K562 (cell line): ENCODE measurements at regions not wholly inside any gene's neighbourhood (a gene's known extent, or its start where the extent isn't known, plus 50 kb on each side); places are given as distances from the start of the nearest gene placed in this dataset.

Experiments
- ATAC-seq: fragments of 200-7000 bp; cut with Tn5 transposase; 3 replicates; pipeline ENCODE4 v1.9.1; 2020; ENCODE audit warnings: moderate library complexity
- BruUV-seq: library from RNA; stranded (reverse); fragments of 400-500 nt; replicated peaks from 2 replicates; lab custom pipeline; 2021; lab: Mats Ljungman, UMichigan
- CTCF ChIA-PET: fragments of 300-600 bp; formaldehyde crosslinking; extraction: SDS; loops from one replicate; lab custom pipeline; 2021; ENCODE audit warnings: low intra/inter-chr PET ratio; lab: Yijun Ruan, JAX
- POLR2A ChIA-PET: fragments of 300-600, 350-650 bp; sonication (Branson Sonifier 250); formaldehyde crosslinking; extraction: SDS; loops from one replicate; lab custom pipeline; 2021; ENCODE audit warnings: antibody characterized with exemption, inconsistent platforms; lab: Yijun Ruan, JAX
- DNase-seq, 4 experiments: peaks; one replicate each; pipeline versions ENCODE4 v3.0.0 to v3.0.0-alpha.2; 2011 to 2018; ENCODE audit warnings: low spot score in 3 of 4, mixed read lengths in 3 of 4; ENCODE audit errors: extremely low read depth in 1 of 4
- FAIRE-seq: peaks from 2 replicates; lab custom pipeline; 2011; peaks lifted over from hg19 to GRCh38; lab: Jason Lieb, UNC
- H2AFZ ChIP-seq: 2 replicates; pipeline ENCODE4 v1.6.0; 2011; ENCODE audit warnings: low read depth, low read length, control low read depth, inconsistent platforms
- H3K27ac ChIP-seq: fragments of 200-600 bp; 3 replicates; pipeline ENCODE4 v1.8.0; 2011; ENCODE audit warnings: low read depth, mild to moderate bottlenecking, control low read depth, inconsistent platforms, low read length, moderate library complexity, mixed read lengths; ENCODE audit errors: extremely low read depth
- H3K27me3 ChIP-seq, 2 experiments: fragments of 300-600 bp in 1 of 2; 2 replicates in 1 of 2; 3 replicates in 1 of 2; pipeline versions ENCODE4 v1.6.0 to v1.8.0; 2011; ENCODE audit warnings: inconsistent platforms in 2 of 2, low read length in 2 of 2, mild to moderate bottlenecking in 1 of 2, mixed read lengths in 1 of 2, moderate library complexity in 1 of 2; ENCODE audit not compliant: control insufficient read depth in 2 of 2, insufficient read depth in 2 of 2
- H3K36me3 ChIP-seq: fragments of 300-600 bp; 3 replicates; pipeline ENCODE4 v1.8.0; 2011; ENCODE audit warnings: mild to moderate bottlenecking, low read length, inconsistent platforms; ENCODE audit not compliant: control insufficient read depth, insufficient read depth
- H3K4me1 ChIP-seq, 2 experiments: fragments of 200-600 bp in 1 of 2; replicated peaks in 1 of 2; 2 replicates in 1 of 2; 3 replicates in 1 of 2; pipeline versions ENCODE4 v1.5.1 to v1.8.0; 2011; ENCODE audit warnings: inconsistent platforms in 2 of 2, low read length in 2 of 2, mild to moderate bottlenecking in 1 of 2, mixed read lengths in 1 of 2, moderate library complexity in 1 of 2; ENCODE audit not compliant: control insufficient read depth in 2 of 2, insufficient read depth in 2 of 2
- H3K4me2 ChIP-seq: 2 replicates; pipeline ENCODE4 v1.6.1; 2011; ENCODE audit warnings: low read length, control low read depth, inconsistent platforms, mixed read lengths; ENCODE audit not compliant: insufficient read depth
- H3K4me3 ChIP-seq: fragments of 200-600 bp; sonication (generic), shearing (Covaris generic); 2 replicates; pipeline ENCODE4 v1.5.1; 2016; ENCODE audit warnings: control low read depth, inconsistent platforms
- H3K79me2 ChIP-seq: fragments of 200-600 bp; 3 replicates; pipeline ENCODE4 v1.8.0; 2011; ENCODE audit warnings: low read length, inconsistent platforms; ENCODE audit not compliant: control insufficient read depth, insufficient read depth
- H3K9ac ChIP-seq, 2 experiments: 2 replicates each; pipeline versions ENCODE4 v1.6.0 to v1.6.1; 2011; ENCODE audit warnings: low read depth in 2 of 2, low read length in 2 of 2, control low read depth in 1 of 2, inconsistent platforms in 1 of 2, mild to moderate bottlenecking in 1 of 2, mixed read lengths in 1 of 2; ENCODE audit not compliant: insufficient read depth in 1 of 2
- H3K9me1 ChIP-seq: one replicate; pipeline ENCODE4 v1.6.0; 2011; ENCODE audit warnings: inconsistent platforms, mild to moderate bottlenecking, low read length, moderate library complexity; ENCODE audit not compliant: control insufficient read depth, insufficient read depth
- H3K9me3 ChIP-seq: replicated peaks from 2 replicates; pipeline ENCODE4 v1.5.1; 2011; ENCODE audit warnings: low read depth, low read length, inconsistent platforms; ENCODE audit not compliant: control insufficient read depth, insufficient read depth
- H4K20me1 ChIP-seq: replicated peaks from 2 replicates; pipeline ENCODE4 v1.6.1; 2011; ENCODE audit warnings: low read length, inconsistent platforms, mixed read lengths; ENCODE audit not compliant: control insufficient read depth, insufficient read depth
- HINFP ChIP-seq: fragments of 450-650 bp; conservative IDR thresholded peaks from 2 replicates; pipeline ENCODE4 v1.6.1; 2016; ENCODE audit warnings: missing genetic modification characterization, low read depth, mild to moderate bottlenecking, control low read depth, missing compliant biosample characterization
- MCM5 ChIP-seq: fragments of 450-650 bp; IDR thresholded peaks from 2 replicates; pipeline ENCODE4 v1.6.1; 2016; ENCODE audit warnings: low read depth
- SREBF1 ChIP-seq: fragments of 150-350 bp; IDR thresholded peaks from 2 replicates; pipeline ENCODE4 v1.6.1; 2014; ENCODE audit warnings: antibody characterized with exemption, low read depth, low read length, borderline replicate concordance
- TFE3 ChIP-seq: fragments of 450-650 bp; formaldehyde crosslinking; IDR thresholded peaks from 2 replicates; pipeline ENCODE4 v1.4.0; 2020; ENCODE audit warnings: mild to moderate bottlenecking, mixed read lengths
- TRIM25 ChIP-seq: fragments of 450-650 bp; IDR thresholded peaks from 2 replicates; pipeline ENCODE4 v1.7.0; 2016; ENCODE audit warnings: borderline replicate concordance
- ZBTB1 ChIP-seq: sonication (generic); formaldehyde crosslinking; IDR thresholded peaks from 2 replicates; pipeline ENCODE4 v1.8.1; 2023; ENCODE audit warnings: missing genetic modification reagents, low read depth, mild to moderate bottlenecking, borderline replicate concordance
- ZNF23 ChIP-seq: fragments of 250-450 bp; sonication (Bioruptor Pico); IDR thresholded peaks from 2 replicates; pipeline ENCODE4 v1.4.0; 2020; ENCODE audit warnings: mild to moderate bottlenecking
- ZNF57 ChIP-seq: fragments of 450-650 bp; formaldehyde crosslinking; IDR thresholded peaks from 2 replicates; pipeline ENCODE4 v1.4.0; 2020; ENCODE audit warnings: mild to moderate bottlenecking, moderate library complexity
- WGBS: fragments of 100-300 bp; shearing (Covaris generic); methylation state at CpG from one replicate; pipeline ENCODE4 v1.1.6; 2016; ENCODE audit warnings: low coverage, mixed read lengths; ENCODE audit not compliant: insufficient coverage; ENCODE audit errors: missing lambda C conversion rate; 5-methylcytosine and 5-hydroxymethylcytosine counted together
- in situ Hi-C: fragments of 300-500 bp; cut with MboI; formaldehyde crosslinking; loops from 4 replicates; pipeline ENCODE4 v1.15.0; 2018; ENCODE audit warnings: inconsistent platforms, mixed read lengths
- intact Hi-C: fragments of 100-400 bp; cut with micrococcal nuclease; formaldehyde crosslinking; loops from 2 replicates; pipeline ENCODE4 v1.14.2; 2022

GRCh38 chr7:25460433-25460832, 232.1 kb upstream of the NPVF start:
- WGBS: 0% methylated on average over 5 of the region's 5 CpGs
- Histone ChIP-seq H3K36me3 (no peaks in the 10 kb centered on the region), H3K9me3 (no peaks in the 10 kb centered on the region), H4K20me1 (no peaks in the 10 kb centered on the region), H3K27ac (no peak overlapping the region), H3K9me1 (no peaks in the 10 kb centered on the region), H3K4me1 (no peaks in the 10 kb centered on the region; a peak in 1 of 5 replicates), H3K9ac (no peak overlapping the region), H3K4me3 (no peak overlapping the region), H3K27me3 (peaks cover 12 to 14% of the 10 kb centered on the region in 2 experiments), H3K4me2 (no peak overlapping the region), H3K79me2 (no peaks in the 10 kb centered on the region), H2AFZ (no peak overlapping the region)
- FAIRE-seq: no peak
- DNase-seq: no peak
- TF ChIP-seq HINFP (tag) (no peak), SREBF1 (no peak), MCM5 (no peak), ZNF57 (CRISPR knock-in tag) (no peak), ZBTB1 (CRISPR knock-in tag) (no peak), TFE3 (CRISPR knock-in tag) (no peak), ZNF23 (no peak), TRIM25 (no peak)
- in situ Hi-C loops (no loop called here), intact Hi-C loops (no loop called here)
- ChIA-PET CTCF (no interaction called here), POLR2A (no interaction called here)
- ATAC-seq: no peak
- BruUV-seq: no TSS peak
